ENCODE measurements at regions not wholly inside any gene's neighbourhood (a gene's known extent, or its start where the extent isn't known, plus 50 kb on each side); places are given as distances from the start of the nearest gene placed in this dataset.

- Mint-ChIP-seq H3K4me3 (peak overlapping the region; percentile 3; the same call in 1 of the 3 replicates), H3K4me1 (peaks cover 65% of the 10 kb centered on the region), H3K36me3 (ENCODE audit: low read depth) (peaks cover 26% of the 10 kb centered on the region), H3K9me3 (no peaks in the 10 kb centered on the region; the same call in 2 of the 3 replicates), H3K27ac (peak overlapping the region; percentile 98), H3K27me3 (ENCODE audit: insufficient read depth, low read depth, poor library complexity) (peaks cover 11% of the 10 kb centered on the region)
- ATAC-seq (no peak), DNase-seq (ENCODE audit: low spot score) (no peak)
- Histone ChIP-seq H3K4me1 (ENCODE audit: insufficient read depth) (peaks cover 56% of the 10 kb centered on the region), H3K27me3 (ENCODE audit: insufficient read depth) (no peaks in the 10 kb centered on the region), H3K36me3 (ENCODE audit: insufficient read depth) (no peaks in the 10 kb centered on the region), H2AFZ (no peak overlapping the region), H3K27ac (ENCODE audit: low read depth) (peak overlapping the region; percentile 96), H3K4me3 (no peak overlapping the region), H3F3A (replicated peaks; ENCODE audit: low read depth) (no peaks in the 10 kb centered on the region), H4K20me1 (replicated peaks; ENCODE audit: insufficient read depth) (no peaks in the 10 kb centered on the region), H3K4me2 (peak overlapping the region; percentile 34; the same call in 1 of the 2 replicates), H3K9me2 (ENCODE audit: insufficient read depth) (no peaks in the 10 kb centered on the region), H3K79me2 (replicated peaks; ENCODE audit: insufficient read depth) (peaks cover 15% of the 10 kb centered on the region)
- TF ChIP-seq EZH2 (IDR thresholded peaks at IDR 0.05; ENCODE audit: low read depth, unreplicated experiment) (no peak), CTCF (conservative IDR thresholded peaks at IDR 0.05; ENCODE audit: low read depth in 2 of 2) (no peak), EZH2phosphoT487 (IDR thresholded peaks at IDR 0.05; ENCODE audit: unreplicated experiment) (no peak), STAT1 (IDR thresholded peaks at IDR 0.05; ENCODE audit: unreplicated experiment) (no peak), ZNF462 (CRISPR knock-in tag; IDR thresholded peaks at IDR 0.05) (no peak), ZNF114 (CRISPR knock-in tag; IDR thresholded peaks at IDR 0.05) (no peak), ETS1 (IDR thresholded peaks at IDR 0.05) (no peak), REST (IDR thresholded peaks at IDR 0.05; ENCODE audit: unreplicated experiment) (no peak), CREB1 (CRISPR knock-in tag; IDR thresholded peaks at IDR 0.05; ENCODE audit: low read depth) (no peak), JUNB (IDR thresholded peaks at IDR 0.05; ENCODE audit: unreplicated experiment) (no peak), NANOG (IDR thresholded peaks at IDR 0.05; ENCODE audit: borderline replicate concordance) (no peak), POLR2AphosphoS5 (IDR thresholded peaks at IDR 0.05; ENCODE audit: low read depth) (no peak)
These were observed 149.4 kb upstream of the CAMK1G start for GRCh38 chr1:209434066-209434465.

All from GM23338 (cell line).